Chondrocyte (in vitro differentiated cells): ENCODE measurements at regions not wholly inside any gene's neighbourhood (a gene's known extent, or its start where the extent isn't known, plus 50 kb on each side); places are given as distances from the start of the nearest gene placed in this dataset.

Source experiments
- DNase-seq: peaks from one replicate; pipeline ENCODE4 v3.0.0; 2021; ENCODE audit warnings: mixed read lengths, low spot score
- H3K27ac Mint-ChIP-seq: one replicate; pipeline ENCODE4 v1.8.0; 2021; ENCODE audit warnings: mild to moderate bottlenecking, moderate library complexity, mixed read lengths; ENCODE audit not compliant: unreplicated experiment
- H3K27me3 Mint-ChIP-seq: 2 replicates; pipeline ENCODE4 v1.8.0; 2021; ENCODE audit warnings: low read depth, mixed read lengths
- H3K36me3 Mint-ChIP-seq: 2 replicates; pipeline ENCODE4 v1.8.0; 2021; ENCODE audit warnings: low read depth, mixed read lengths
- H3K4me1 Mint-ChIP-seq: 2 replicates; pipeline ENCODE4 v1.8.0; 2021; ENCODE audit warnings: low read depth, mild to moderate bottlenecking, mixed read lengths
- H3K4me3 Mint-ChIP-seq: one replicate; pipeline ENCODE4 v1.8.0; 2021; ENCODE audit warnings: mild to moderate bottlenecking, moderate library complexity, mixed read lengths; ENCODE audit not compliant: unreplicated experiment
- H3K9me3 Mint-ChIP-seq: 2 replicates; pipeline ENCODE4 v1.8.0; 2021; ENCODE audit warnings: low read depth, mixed read lengths
- TF ChIP-seq, protein P1 (sequence below): fragments of 200-600 bp; sonication (generic); IDR thresholded peaks from 2 replicates; pipeline ENCODE4 v1.5.0; 2021; ENCODE audit warnings: antibody characterized with exemption, mild to moderate bottlenecking, moderate library complexity

DNA sequence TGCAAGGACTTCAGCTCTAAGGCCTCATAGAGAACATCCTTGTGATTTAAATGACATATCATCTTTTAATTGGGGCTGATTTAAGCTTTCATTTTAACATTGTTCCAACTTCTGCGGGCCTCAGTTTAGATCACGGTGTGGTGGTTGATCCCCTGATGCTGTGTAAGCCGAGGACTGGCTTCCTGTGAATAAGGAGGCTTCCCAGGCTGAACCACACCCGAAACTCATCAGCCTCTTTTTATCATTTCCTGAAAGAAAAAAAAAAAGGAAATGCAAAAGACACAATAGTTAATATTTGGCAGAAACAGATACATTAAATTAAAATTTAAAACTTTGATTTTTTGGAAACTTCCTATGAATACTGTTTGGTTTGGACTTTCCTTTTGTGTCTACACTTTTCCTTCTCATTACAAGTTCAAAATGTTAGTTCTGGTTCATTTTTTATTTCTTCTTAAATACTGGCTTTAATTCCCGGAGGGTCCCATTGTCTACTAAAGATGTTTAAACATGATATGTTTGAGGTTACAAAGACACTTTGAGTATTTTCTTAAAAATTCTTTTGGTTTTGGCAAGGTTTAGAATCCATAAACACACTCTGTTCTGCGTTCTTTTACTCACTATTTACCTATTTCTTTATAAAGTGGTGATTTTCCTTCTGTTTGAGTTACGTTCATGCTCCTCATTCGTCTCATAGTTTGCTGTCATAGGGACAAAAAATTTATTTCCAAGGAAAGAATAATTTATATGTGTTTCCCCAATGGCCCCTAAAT lies 230.0 kb upstream of the SULF2 start:
- Mint-ChIP-seq H3K4me3 (no peak overlapping the region), H3K36me3 (peaks cover 9% of the 10 kb centered on the region), H3K27ac (peak overlapping the region; percentile 77), H3K27me3 (no peaks in the 10 kb centered on the region), H3K9me3 (peaks cover 22% of the 10 kb centered on the region), H3K4me1 (peaks cover 66% of the 10 kb centered on the region)
- no peak for DNase-seq
- TF ChIP-seq, protein P1, sequence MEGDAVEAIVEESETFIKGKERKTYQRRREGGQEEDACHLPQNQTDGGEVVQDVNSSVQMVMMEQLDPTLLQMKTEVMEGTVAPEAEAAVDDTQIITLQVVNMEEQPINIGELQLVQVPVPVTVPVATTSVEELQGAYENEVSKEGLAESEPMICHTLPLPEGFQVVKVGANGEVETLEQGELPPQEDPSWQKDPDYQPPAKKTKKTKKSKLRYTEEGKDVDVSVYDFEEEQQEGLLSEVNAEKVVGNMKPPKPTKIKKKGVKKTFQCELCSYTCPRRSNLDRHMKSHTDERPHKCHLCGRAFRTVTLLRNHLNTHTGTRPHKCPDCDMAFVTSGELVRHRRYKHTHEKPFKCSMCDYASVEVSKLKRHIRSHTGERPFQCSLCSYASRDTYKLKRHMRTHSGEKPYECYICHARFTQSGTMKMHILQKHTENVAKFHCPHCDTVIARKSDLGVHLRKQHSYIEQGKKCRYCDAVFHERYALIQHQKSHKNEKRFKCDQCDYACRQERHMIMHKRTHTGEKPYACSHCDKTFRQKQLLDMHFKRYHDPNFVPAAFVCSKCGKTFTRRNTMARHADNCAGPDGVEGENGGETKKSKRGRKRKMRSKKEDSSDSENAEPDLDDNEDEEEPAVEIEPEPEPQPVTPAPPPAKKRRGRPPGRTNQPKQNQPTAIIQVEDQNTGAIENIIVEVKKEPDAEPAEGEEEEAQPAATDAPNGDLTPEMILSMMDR: no peak

DNA sequence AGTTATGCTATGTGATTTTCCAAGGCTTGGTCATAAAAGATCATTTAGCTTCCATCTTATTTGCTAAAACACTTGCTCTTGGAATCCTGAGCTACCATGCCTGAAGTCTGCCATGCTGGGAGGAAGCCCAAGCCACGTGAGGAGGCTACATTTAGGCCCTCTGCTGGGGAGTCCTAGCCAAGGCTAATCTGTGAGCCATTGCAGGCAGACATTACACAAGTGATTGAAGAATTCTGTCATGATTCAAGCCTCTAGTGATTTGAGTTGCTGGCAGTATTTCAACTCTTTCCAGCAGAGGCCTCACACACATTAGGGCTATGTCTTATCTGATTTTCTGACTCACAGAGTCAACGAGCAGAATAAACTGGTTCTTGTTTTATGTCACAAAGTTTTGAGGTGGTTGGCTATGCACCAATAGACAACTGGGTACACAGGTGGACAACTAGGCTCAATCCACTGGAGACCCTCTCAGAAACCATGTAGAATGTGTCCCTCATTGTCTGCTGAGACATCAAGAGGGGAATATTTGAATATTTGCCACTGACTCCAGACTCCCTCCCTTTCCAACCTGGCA lies 227.2 kb upstream of the SULF2 start:
- Mint-ChIP-seq H3K27me3 (no peaks in the 10 kb centered on the region), H3K27ac (peak overlapping the region; percentile 73), H3K4me1 (peaks cover 42% of the 10 kb centered on the region), H3K36me3 (peaks cover 9% of the 10 kb centered on the region), H3K9me3 (peaks cover 29% of the 10 kb centered on the region), H3K4me3 (no peak overlapping the region)
- TF ChIP-seq, protein P1: peak; percentile 52
- no peak for DNase-seq

DNA sequence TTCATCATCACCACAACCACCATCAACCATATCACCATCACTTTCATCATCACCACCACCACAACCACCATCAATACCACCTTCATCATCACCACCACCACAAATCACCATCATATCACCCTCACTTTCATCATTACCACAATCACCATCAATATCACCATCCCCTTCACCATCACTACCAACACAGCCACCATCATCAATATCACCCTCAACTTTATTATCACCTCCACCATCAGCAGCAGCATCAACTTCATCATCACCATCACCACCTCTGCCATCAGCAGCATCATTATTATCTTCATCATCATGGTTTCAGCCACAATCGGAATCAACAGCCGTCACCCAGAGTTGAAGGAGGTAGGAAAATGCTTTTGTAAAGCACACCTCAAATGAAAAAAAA lies 225.7 kb upstream of the SULF2 start:
- DNase-seq: no peak
- TF ChIP-seq, protein P1: no peak

DNA sequence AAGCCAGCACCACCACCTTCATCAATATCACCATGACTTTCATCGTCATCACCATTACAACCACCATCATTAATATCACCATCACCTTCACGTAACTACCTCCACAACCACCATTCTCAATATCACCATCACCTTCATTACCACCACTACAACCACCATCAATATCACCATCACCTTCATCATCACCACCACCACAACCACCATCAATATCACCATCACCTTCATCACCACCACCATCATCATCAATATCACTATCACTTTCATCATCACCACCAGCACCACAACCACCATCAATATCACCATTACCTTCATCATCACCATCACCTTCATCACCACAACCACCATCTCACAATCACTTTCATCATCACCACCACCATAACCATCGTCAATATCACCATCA lies 225.3 kb upstream of the SULF2 start:
- Mint-ChIP-seq H3K4me3 (no peak overlapping the region), H3K27ac (no peak overlapping the region)
- TF ChIP-seq, protein P1: no peak

More for the DNA sequence above, 225.7 kb upstream of the SULF2 start:
- Mint-ChIP-seq H3K4me1 (peaks cover 34% of the 10 kb centered on the region), H3K9me3 (peaks cover 26% of the 10 kb centered on the region), H3K27ac (no peak overlapping the region), H3K27me3 (no peaks in the 10 kb centered on the region), H3K4me3 (no peak overlapping the region), H3K36me3 (peaks cover 9% of the 10 kb centered on the region)

DNA sequence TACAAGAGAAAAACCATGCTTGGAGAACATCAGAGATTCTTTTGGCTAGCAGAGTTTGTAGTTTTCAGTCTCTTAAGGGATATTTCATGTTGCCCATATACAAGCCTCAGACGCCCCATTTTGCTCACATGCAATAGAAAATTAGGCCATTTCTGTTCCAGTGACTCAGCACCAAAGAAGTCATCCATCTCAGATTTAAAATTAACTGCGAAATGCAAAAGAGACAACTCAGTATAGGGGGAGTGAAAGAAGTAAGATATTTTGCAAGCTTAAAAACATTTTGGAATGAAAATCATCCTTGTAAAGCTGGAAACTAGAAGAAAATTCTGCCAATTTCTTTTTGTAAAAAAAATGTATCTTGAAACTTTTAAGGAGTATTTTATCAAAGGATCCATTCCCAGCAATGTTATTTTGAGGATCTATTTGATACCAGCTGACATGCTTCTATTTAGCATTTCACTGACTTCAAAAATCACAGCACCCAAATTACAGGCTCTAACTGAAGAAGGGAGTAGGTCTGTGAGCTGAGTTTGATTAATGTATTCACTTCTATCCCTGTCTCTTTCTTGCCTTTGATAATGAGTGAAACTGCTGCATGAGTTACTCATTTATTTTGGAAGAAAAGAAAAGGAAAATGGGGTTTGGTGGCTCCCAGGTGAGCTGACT lies 223.7 kb upstream of the SULF2 start:
- H3K36me3 Mint-ChIP-seq: peaks cover 9% of the 10 kb centered on the region
- H3K4me1 Mint-ChIP-seq: peaks cover 18% of the 10 kb centered on the region
- no peak for DNase-seq
- peaks cover 26% of the 10 kb centered on the region for H3K9me3 Mint-ChIP-seq
- H3K4me3 Mint-ChIP-seq: no peak overlapping the region
- TF ChIP-seq, protein P1: no peak
- H3K27me3 Mint-ChIP-seq: peaks cover 3% of the 10 kb centered on the region
- no peak overlapping the region for H3K27ac Mint-ChIP-seq

More for the DNA sequence above, 225.3 kb upstream of the SULF2 start:
- peaks cover 26% of the 10 kb centered on the region for H3K9me3 Mint-ChIP-seq
- no peaks in the 10 kb centered on the region for H3K27me3 Mint-ChIP-seq
- H3K4me1 Mint-ChIP-seq: peaks cover 30% of the 10 kb centered on the region
- H3K36me3 Mint-ChIP-seq: peaks cover 9% of the 10 kb centered on the region
- no peak for DNase-seq
